ENCODE measurements at regions not wholly inside any gene's neighbourhood (a gene's known extent, or its start where the extent isn't known, plus 50 kb on each side); places are given as distances from the start of the nearest gene placed in this dataset.
"Not testable (repeated sequence)": the region's sequence is repeated elsewhere in the genome, so short reads cannot be mapped to it uniquely, and the experiment has no call there.

DNA sequence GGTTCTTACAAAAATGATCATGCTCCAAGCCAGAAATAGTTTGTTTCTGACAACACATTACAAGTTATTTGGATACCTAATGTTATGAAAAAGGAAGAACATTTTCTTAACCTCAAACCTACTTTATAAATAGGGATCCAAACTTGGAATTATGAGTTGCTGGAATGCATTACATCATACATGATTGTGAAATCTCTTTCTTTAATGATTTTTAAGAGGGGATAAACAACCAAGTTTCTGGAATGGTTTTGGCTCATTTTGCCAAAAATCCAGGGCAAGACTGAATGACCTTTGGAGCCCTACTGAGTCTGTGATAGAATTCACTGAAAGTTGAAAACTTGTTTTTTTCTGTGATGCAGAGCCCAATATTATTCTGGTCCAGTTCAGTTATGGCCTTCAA, 157.0 kb upstream of the FOLH1 start:
- H3K9me3 Mint-ChIP-seq; DNase-seq; H3K27me3 ChIP-seq (ENCODE audit: insufficient read depth, low read length); H3K4me1 ChIP-seq (ENCODE audit: insufficient read depth, low read length); H3K4me1 Mint-ChIP-seq; H3K4me3 ChIP-seq (ENCODE audit: low read length in 2 of 2); H3K27ac Mint-ChIP-seq; H3K27ac ChIP-seq (ENCODE audit: low read depth, low read length); H3K4me3 Mint-ChIP-seq; H3K9me3 ChIP-seq (ENCODE audit: control insufficient read depth in 1 of 2, low read length in 2 of 2); H3K36me3 ChIP-seq (ENCODE audit: insufficient read depth, low read length); H3K27me3 Mint-ChIP-seq; POLR2A ChIA-PET (ENCODE audit: partially characterized antibody); CTCF ChIA-PET (ENCODE audit: partially characterized antibody); H3K36me3 Mint-ChIP-seq: not testable (repeated sequence)
- intact Hi-C loops (cut with micrococcal nuclease) = loop anchor here (10.0 kb wide), 1 partner anchor 59 kb away; no protein-coding TSS in a partner anchor

DNA sequence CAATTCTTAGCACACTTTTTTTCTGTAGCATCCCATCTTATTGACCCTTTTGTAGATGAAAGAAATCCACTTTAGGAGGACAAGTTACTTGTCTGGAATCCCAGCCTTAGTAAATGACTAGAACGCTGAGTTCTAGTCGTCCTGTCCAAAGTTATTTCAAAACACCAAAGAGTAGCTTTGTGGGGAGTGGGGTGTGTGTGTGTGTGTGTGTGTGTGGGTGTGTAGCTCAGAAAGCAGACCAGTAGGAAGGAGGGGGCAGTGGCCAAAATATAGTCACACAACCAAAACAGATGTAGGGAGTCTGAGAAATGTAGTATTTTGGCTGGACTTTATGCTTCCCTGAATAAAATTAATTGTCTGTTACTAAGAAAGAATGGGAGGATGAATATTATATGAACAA, 154.6 kb upstream of the FOLH1 start:
- H3K4me3 ChIP-seq (ENCODE audit: low read length in 2 of 2); H3K27me3 ChIP-seq (ENCODE audit: insufficient read depth, low read length); H3K4me3 Mint-ChIP-seq; H3K27ac ChIP-seq (ENCODE audit: low read depth, low read length); DNase-seq; H3K9me3 Mint-ChIP-seq; H3K27ac Mint-ChIP-seq; H3K36me3 ChIP-seq (ENCODE audit: insufficient read depth, low read length); H3K9me3 ChIP-seq (ENCODE audit: control insufficient read depth in 1 of 2, low read length in 2 of 2); POLR2A ChIA-PET (ENCODE audit: partially characterized antibody); H3K36me3 Mint-ChIP-seq; CTCF ChIA-PET (ENCODE audit: partially characterized antibody); H3K27me3 Mint-ChIP-seq; H3K4me1 ChIP-seq (ENCODE audit: insufficient read depth, low read length); H3K4me1 Mint-ChIP-seq: not testable (repeated sequence)
- intact Hi-C loops (cut with micrococcal nuclease) = loop anchor here (10.0 kb wide), 1 partner anchor 62 kb away; no protein-coding TSS in a partner anchor

DNA sequence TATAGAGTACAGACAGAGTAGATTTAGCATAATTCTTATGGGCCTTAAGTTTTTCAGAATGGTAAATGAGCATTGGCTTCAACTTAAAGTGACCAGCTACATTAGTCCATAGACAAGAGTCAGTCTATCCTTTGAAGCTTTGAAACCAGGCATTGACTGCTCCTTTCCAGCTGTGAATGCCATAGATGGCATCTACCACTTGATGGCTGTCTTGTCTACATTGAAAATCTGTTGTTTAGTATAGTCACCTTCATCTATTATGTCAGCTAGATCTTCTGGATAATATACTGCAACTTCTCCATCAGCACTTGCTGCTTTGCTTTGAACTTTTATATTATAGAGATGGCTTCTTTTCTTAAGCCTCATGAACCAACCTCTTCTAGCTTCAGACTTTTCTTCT, 146.1 kb upstream of the FOLH1 start:
- H3K9me3 ChIP-seq (ENCODE audit: control insufficient read depth in 1 of 2, low read length in 2 of 2); H3K27me3 Mint-ChIP-seq; H3K9me3 Mint-ChIP-seq; H3K27me3 ChIP-seq (ENCODE audit: insufficient read depth, low read length); H3K27ac ChIP-seq (ENCODE audit: low read depth, low read length); H3K4me1 Mint-ChIP-seq; H3K4me1 ChIP-seq (ENCODE audit: insufficient read depth, low read length); H3K36me3 Mint-ChIP-seq; intact Hi-C loops (cut with micrococcal nuclease); H3K4me3 ChIP-seq (ENCODE audit: low read length in 2 of 2); POLR2A ChIA-PET (ENCODE audit: partially characterized antibody); H3K4me3 Mint-ChIP-seq; DNase-seq; H3K27ac Mint-ChIP-seq; H3K36me3 ChIP-seq (ENCODE audit: insufficient read depth, low read length); CTCF ChIA-PET (ENCODE audit: partially characterized antibody): not testable (repeated sequence)

DNA sequence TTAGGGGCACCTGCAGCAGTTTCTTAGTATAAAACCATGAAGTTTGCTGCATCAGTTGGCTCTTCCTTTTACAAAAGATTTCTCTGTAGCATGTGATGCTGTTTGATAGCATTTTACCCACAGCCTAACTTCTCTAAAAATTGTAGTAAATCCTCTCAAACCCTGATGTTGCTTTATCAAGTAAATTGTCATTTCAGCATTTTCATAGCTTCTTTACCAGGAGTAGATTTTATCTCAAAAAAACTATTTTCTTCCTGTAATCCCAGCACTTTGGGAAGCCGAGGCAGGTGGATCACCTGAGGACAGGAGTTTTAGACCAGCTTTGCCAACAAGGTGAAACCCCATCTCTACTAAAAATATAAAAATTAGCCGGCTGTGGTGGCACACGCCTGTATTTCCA, 144.5 kb upstream of the FOLH1 start:
- H3K9me3 Mint-ChIP-seq; POLR2A ChIA-PET (ENCODE audit: partially characterized antibody); H3K36me3 ChIP-seq (ENCODE audit: insufficient read depth, low read length); H3K9me3 ChIP-seq (ENCODE audit: control insufficient read depth in 1 of 2, low read length in 2 of 2); CTCF ChIA-PET (ENCODE audit: partially characterized antibody); intact Hi-C loops (cut with micrococcal nuclease); H3K4me3 ChIP-seq (ENCODE audit: low read length in 2 of 2); H3K27me3 Mint-ChIP-seq; H3K27ac Mint-ChIP-seq; DNase-seq; H3K4me1 ChIP-seq (ENCODE audit: insufficient read depth, low read length); H3K36me3 Mint-ChIP-seq; H3K4me3 Mint-ChIP-seq; H3K4me1 Mint-ChIP-seq; H3K27me3 ChIP-seq (ENCODE audit: insufficient read depth, low read length); H3K27ac ChIP-seq (ENCODE audit: low read depth, low read length): not testable (repeated sequence)

DNA sequence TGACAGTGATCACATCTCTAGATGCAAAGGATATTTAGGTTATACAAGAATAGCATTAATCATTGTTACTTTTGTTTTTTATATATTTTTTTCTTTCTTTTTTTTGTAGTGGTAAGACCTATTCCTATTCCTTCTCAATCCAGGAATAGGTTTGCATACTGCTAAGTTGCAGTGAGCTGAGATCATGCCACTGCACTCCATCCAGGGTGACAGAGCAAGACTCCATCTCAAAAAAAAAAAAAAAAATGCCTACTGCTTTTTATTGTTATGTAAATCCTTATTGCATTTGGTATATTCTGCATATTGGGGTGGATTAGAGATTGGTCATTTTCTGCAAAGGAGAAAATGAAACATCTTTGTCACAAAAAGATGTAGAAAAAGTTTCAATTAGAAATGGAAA, 138.2 kb upstream of the FOLH1 start:
- H3K9me3 Mint-ChIP-seq; POLR2A ChIA-PET (ENCODE audit: partially characterized antibody); H3K4me3 ChIP-seq (ENCODE audit: low read length in 2 of 2); H3K27me3 Mint-ChIP-seq; CTCF ChIA-PET (ENCODE audit: partially characterized antibody); intact Hi-C loops (cut with micrococcal nuclease); H3K4me3 Mint-ChIP-seq; DNase-seq; H3K36me3 Mint-ChIP-seq; H3K27me3 ChIP-seq (ENCODE audit: insufficient read depth, low read length); H3K27ac ChIP-seq (ENCODE audit: low read depth, low read length); H3K4me1 ChIP-seq (ENCODE audit: insufficient read depth, low read length); H3K36me3 ChIP-seq (ENCODE audit: insufficient read depth, low read length); H3K4me1 Mint-ChIP-seq; H3K27ac Mint-ChIP-seq; H3K9me3 ChIP-seq (ENCODE audit: control insufficient read depth in 1 of 2, low read length in 2 of 2): not testable (repeated sequence)

DNA sequence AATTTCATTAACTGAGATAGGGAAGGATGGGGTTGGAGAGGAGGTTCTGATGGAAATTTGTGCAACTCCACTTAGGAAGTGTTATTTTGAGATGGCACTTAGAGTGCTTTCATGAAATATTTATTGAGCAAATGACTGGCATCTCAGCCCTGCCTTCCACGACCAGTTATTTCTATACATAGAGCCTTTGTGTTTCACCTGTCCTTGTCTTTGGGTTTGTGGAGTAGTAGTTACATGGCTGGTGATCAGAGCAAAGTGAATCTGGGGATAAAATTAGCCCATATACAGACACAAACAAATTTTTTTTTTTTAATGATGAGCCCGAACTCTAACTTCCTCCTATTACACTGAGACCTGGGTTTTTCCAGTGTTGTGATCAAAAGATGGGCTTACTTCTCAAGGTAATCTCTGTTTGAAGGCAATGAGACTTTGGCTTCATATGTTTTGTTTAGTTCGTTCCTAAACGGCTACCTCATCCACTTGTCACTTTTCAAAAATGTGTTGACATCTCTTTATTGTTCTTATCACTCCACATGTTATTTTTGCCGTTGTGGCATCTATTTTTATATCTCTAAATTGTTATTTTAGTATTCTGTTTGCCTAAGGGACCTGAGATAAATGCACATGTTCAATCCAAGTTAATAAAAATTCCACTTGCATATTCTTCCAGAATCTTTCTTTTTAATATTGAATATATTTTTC, 120.2 kb upstream of the FOLH1 start:
- H3K27ac ChIP-seq (ENCODE audit: low read depth, low read length); H3K36me3 ChIP-seq (ENCODE audit: insufficient read depth, low read length); H3K9me3 ChIP-seq (ENCODE audit: control insufficient read depth in 1 of 2, low read length in 2 of 2); H3K27ac Mint-ChIP-seq; H3K4me1 ChIP-seq (ENCODE audit: insufficient read depth, low read length); CTCF ChIA-PET (ENCODE audit: partially characterized antibody); H3K4me3 ChIP-seq (ENCODE audit: low read length in 2 of 2); intact Hi-C loops (cut with micrococcal nuclease); DNase-seq; H3K36me3 Mint-ChIP-seq; H3K4me1 Mint-ChIP-seq; POLR2A ChIA-PET (ENCODE audit: partially characterized antibody); H3K9me3 Mint-ChIP-seq; H3K27me3 ChIP-seq (ENCODE audit: insufficient read depth, low read length); H3K4me3 Mint-ChIP-seq; H3K27me3 Mint-ChIP-seq: not testable (repeated sequence)

DNA sequence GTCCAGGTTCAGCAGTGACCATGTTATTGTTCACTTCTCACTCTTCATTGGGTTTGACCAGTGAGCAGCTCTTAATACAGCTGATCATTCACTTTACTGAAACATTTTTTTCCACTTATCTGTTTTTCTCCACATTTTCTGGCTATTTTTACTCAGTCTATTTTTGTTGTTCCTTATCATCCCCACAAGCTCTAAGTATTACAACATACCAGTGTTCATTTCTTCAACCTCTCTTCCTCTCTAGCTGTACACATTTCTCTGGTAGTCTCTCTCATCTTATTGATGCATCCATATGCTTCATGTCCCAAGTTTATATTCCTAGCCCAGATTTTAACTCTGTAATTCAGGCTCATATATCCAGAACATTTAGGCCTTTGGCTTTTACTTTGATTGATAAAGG, 119.4 kb upstream of the FOLH1 start:
- H3K4me1 Mint-ChIP-seq; H3K36me3 Mint-ChIP-seq; H3K4me3 ChIP-seq (ENCODE audit: low read length in 2 of 2); H3K4me3 Mint-ChIP-seq; H3K27me3 Mint-ChIP-seq; H3K4me1 ChIP-seq (ENCODE audit: insufficient read depth, low read length); H3K9me3 ChIP-seq (ENCODE audit: control insufficient read depth in 1 of 2, low read length in 2 of 2); DNase-seq; H3K9me3 Mint-ChIP-seq; H3K36me3 ChIP-seq (ENCODE audit: insufficient read depth, low read length); POLR2A ChIA-PET (ENCODE audit: partially characterized antibody); CTCF ChIA-PET (ENCODE audit: partially characterized antibody); H3K27ac Mint-ChIP-seq; intact Hi-C loops (cut with micrococcal nuclease); H3K27me3 ChIP-seq (ENCODE audit: insufficient read depth, low read length); H3K27ac ChIP-seq (ENCODE audit: low read depth, low read length): not testable (repeated sequence)

DNA sequence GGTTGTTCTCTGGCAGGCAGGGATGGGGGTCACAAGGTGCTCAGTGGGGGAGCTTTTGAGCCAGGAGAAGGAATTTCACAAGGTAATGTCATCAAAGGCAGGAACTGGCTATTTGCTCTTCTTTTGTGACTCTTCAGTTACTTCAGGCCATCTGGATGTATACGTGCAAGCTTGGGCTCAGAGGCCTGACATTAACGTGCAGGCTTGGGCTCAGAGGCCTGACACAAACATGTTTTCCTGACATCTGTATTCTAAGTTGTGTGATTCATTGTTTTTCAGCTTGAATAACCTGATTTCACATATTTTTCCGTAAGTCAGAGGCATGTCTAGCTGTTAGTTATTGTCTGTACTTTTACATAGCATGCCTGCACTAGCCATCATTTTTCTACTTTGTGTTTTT, 118.2 kb upstream of the FOLH1 start:
- H3K4me3 Mint-ChIP-seq; POLR2A ChIA-PET (ENCODE audit: partially characterized antibody); H3K9me3 ChIP-seq (ENCODE audit: control insufficient read depth in 1 of 2, low read length in 2 of 2); H3K27ac Mint-ChIP-seq; H3K4me1 ChIP-seq (ENCODE audit: insufficient read depth, low read length); H3K36me3 ChIP-seq (ENCODE audit: insufficient read depth, low read length); DNase-seq; H3K4me3 ChIP-seq (ENCODE audit: low read length in 2 of 2); CTCF ChIA-PET (ENCODE audit: partially characterized antibody); intact Hi-C loops (cut with micrococcal nuclease); H3K27me3 ChIP-seq (ENCODE audit: insufficient read depth, low read length); H3K4me1 Mint-ChIP-seq; H3K9me3 Mint-ChIP-seq; H3K36me3 Mint-ChIP-seq; H3K27me3 Mint-ChIP-seq; H3K27ac ChIP-seq (ENCODE audit: low read depth, low read length): not testable (repeated sequence)

Data from CD4-positive, alpha-beta memory T cell (primary cell).